Liver (tissue), 8 donors: ENCODE measurements at regions not wholly inside any gene's neighbourhood (a gene's known extent, or its start where the extent isn't known, plus 50 kb on each side); places are given as distances from the start of the nearest gene placed in this dataset.

Experiments used
- DNase-seq: peaks from one replicate; pipeline ENCODE4 v3.0.0-alpha.2; 2017; ENCODE audit warnings: low spot score
- H3K27ac ChIP-seq, 2 donors: one replicate each; pipeline ENCODE4 v1.7.0; 2013; ENCODE audit warnings: inconsistent platforms in 2 of 2, low read length in 2 of 2, control low read depth in 1 of 2, low read depth in 1 of 2, mild to moderate bottlenecking in 1 of 2
- H3K27me3 ChIP-seq, 4 donors: one replicate each; pipeline versions ENCODE4 v1.6.1 to v1.7.0; 2013; ENCODE audit warnings: low read length in 3 of 4, inconsistent platforms in 1 of 4, mild to moderate bottlenecking in 1 of 4, moderate library complexity in 1 of 4; ENCODE audit not compliant: control insufficient read depth in 4 of 4, insufficient read depth in 4 of 4
- H3K36me3 ChIP-seq, 4 donors: one replicate each; pipeline versions ENCODE4 v1.6.1 to v1.7.0; 2013; ENCODE audit warnings: low read length in 3 of 4, mild to moderate bottlenecking in 3 of 4, low read depth in 1 of 4, moderate library complexity in 1 of 4; ENCODE audit not compliant: control insufficient read depth in 4 of 4, insufficient read depth in 3 of 4
- H3K4me1 ChIP-seq, 4 donors: one replicate each; pipeline versions ENCODE4 v1.6.1 to v1.7.0; 2013; ENCODE audit warnings: low read length in 3 of 4, mild to moderate bottlenecking in 3 of 4, moderate library complexity in 1 of 4; ENCODE audit not compliant: control insufficient read depth in 4 of 4, insufficient read depth in 4 of 4
- H3K4me3 ChIP-seq, 3 donors: one replicate each; pipeline versions ENCODE4 v1.6.1 to v1.7.0; 2013; ENCODE audit warnings: low read length in 3 of 3, control low read depth in 1 of 3, low read depth in 1 of 3, mild to moderate bottlenecking in 1 of 3
- H3K9ac ChIP-seq, 2 donors: one replicate each; pipeline ENCODE4 v1.7.0; 2013; ENCODE audit warnings: low read length in 2 of 2, mild to moderate bottlenecking in 2 of 2, moderate library complexity in 2 of 2, control low read depth in 1 of 2, low read depth in 1 of 2
- H3K9me3 ChIP-seq, 4 donors: one replicate each; pipeline versions ENCODE4 v1.6.1 to v1.7.0; 2013; ENCODE audit warnings: low read length in 3 of 4; ENCODE audit not compliant: control insufficient read depth in 4 of 4
- ATF3 ChIP-seq: IDR thresholded peaks from 2 replicates; pipeline ENCODE4 v1.6.1; 2016; ENCODE audit warnings: antibody characterized with exemption
- CTCF ChIP-seq: fragments of 150-350 bp; IDR thresholded peaks from 2 replicates; pipeline ENCODE4 v1.5.1; 2017; ENCODE audit warnings: improper control_type of control experiment, low read depth, low read length; ENCODE audit not compliant: missing input control
- EGR1 ChIP-seq, 2 donors: IDR thresholded peaks; 2 replicates each; pipeline ENCODE4 v1.6.1; 2016 to 2018; ENCODE audit warnings: antibody characterized with exemption in 2 of 2, low read depth in 2 of 2
- GABPA ChIP-seq, 2 donors: IDR thresholded peaks in 1 of 2; conservative IDR thresholded peaks in 1 of 2; 2 replicates each; pipeline ENCODE4 v1.6.1; 2016; ENCODE audit warnings: antibody characterized with exemption in 2 of 2, mild to moderate bottlenecking in 1 of 2, moderate library complexity in 1 of 2
- HNF4A ChIP-seq, 2 donors: conservative IDR thresholded peaks; 2 replicates each; pipeline ENCODE4 v1.6.1; 2016; ENCODE audit warnings: antibody characterized with exemption in 2 of 2, mild to moderate bottlenecking in 2 of 2
- JUND ChIP-seq, 2 donors: IDR thresholded peaks; 2 replicates each; pipeline ENCODE4 v1.6.1; 2016; ENCODE audit warnings: antibody characterized with exemption in 2 of 2
- MAX ChIP-seq: IDR thresholded peaks from 2 replicates; pipeline ENCODE4 v1.6.1; 2016; ENCODE audit warnings: antibody characterized with exemption
- NR2F2 ChIP-seq: IDR thresholded peaks from 2 replicates; pipeline ENCODE4 v1.6.1; 2016; ENCODE audit warnings: antibody characterized with exemption
- RAD21 ChIP-seq, 2 donors: IDR thresholded peaks; 2 replicates each; pipeline ENCODE4 v1.6.1; 2016; ENCODE audit warnings: antibody characterized with exemption in 2 of 2, mild to moderate bottlenecking in 2 of 2
- RXRA ChIP-seq, 2 donors: IDR thresholded peaks; 2 replicates each; pipeline ENCODE4 v1.6.1; 2017 to 2018; ENCODE audit warnings: antibody characterized with exemption in 2 of 2, mild to moderate bottlenecking in 1 of 2
- SP1 ChIP-seq: IDR thresholded peaks from 2 replicates; pipeline ENCODE4 v1.6.1; 2018; ENCODE audit warnings: antibody characterized with exemption, mild to moderate bottlenecking
- TAF1 ChIP-seq: conservative IDR thresholded peaks from 2 replicates; pipeline ENCODE4 v1.6.1; 2016; ENCODE audit warnings: antibody characterized with exemption, mild to moderate bottlenecking
- YY1 ChIP-seq: IDR thresholded peaks from 2 replicates; pipeline ENCODE4 v1.6.1; 2016; ENCODE audit warnings: antibody characterized with exemption, mild to moderate bottlenecking
- ZBTB33 ChIP-seq: IDR thresholded peaks from 2 replicates; pipeline ENCODE4 v1.6.1; 2016; ENCODE audit warnings: antibody characterized with exemption
- WGBS: extraction: QIAGEN DNeasy Blood & Tissue Kit; methylation state at CpG from one replicate; pipeline ENCODE4 v1.1.7; 2013; 5-methylcytosine and 5-hydroxymethylcytosine counted together
- donor health status: healthy.
- donor health status: healthy.
- donor health status: healthy.
- donor health status: healthy.
- donor health status: healthy.

- no peak for TF ChIP-seq ZBTB33
- TF ChIP-seq RXRA (IDR thresholded peaks at IDR 0.05), result no peak
- no peak for TF ChIP-seq GABPA (IDR thresholded peaks at IDR 0.05 in 1 of 2, conservative IDR thresholded peaks at IDR 0.05 in 1 of 2)
- no peak for TF ChIP-seq HNF4A (conservative IDR thresholded peaks at IDR 0.05)
- TF ChIP-seq JUND (IDR thresholded peaks at IDR 0.05), result no peak
- no peak for TF ChIP-seq SP1
- TF ChIP-seq TAF1, result no peak
- TF ChIP-seq MAX, result no peak
Measured at GRCh38 chr12:92290350-92290695, 144.7 kb upstream of the BTG1 start (continued).

- no peak overlapping the region for H3K4me3 ChIP-seq
- H3K4me1 ChIP-seq, result no peaks in the 10 kb centered on the region
- H3K27me3 ChIP-seq, result no peaks in the 10 kb centered on the region
- no peak overlapping the region for H3K9ac ChIP-seq
- no peak overlapping the region for H3K27ac ChIP-seq
- TF ChIP-seq YY1 (no peak), EGR1 (IDR thresholded peaks at IDR 0.05; ENCODE audit: low read depth in 2 of 2) (no peak)
- H3K9me3 ChIP-seq, result no peaks in the 10 kb centered on the region
- H3K36me3 ChIP-seq, result no peaks in the 10 kb centered on the region
- 88% methylated on average over 5 of the region's 5 CpGs for WGBS
- DNase-seq, result no peak
Measured at GRCh38 chr12:92289629-92290349, 144.1 kb upstream of the BTG1 start.

- Histone ChIP-seq H3K27me3 (no peaks in the 10 kb centered on the region), H3K9me3 (no peaks in the 10 kb centered on the region), H3K27ac (no peak overlapping the region), H3K9ac (no peak overlapping the region), H3K4me1 (no peaks in the 10 kb centered on the region), H3K4me3 (no peak overlapping the region), H3K36me3 (no peaks in the 10 kb centered on the region)
- WGBS, result 89% methylated on average over 8 of the region's 8 CpGs
- DNase-seq, result no peak
- no peak for TF ChIP-seq RAD21 (IDR thresholded peaks at IDR 0.05)
- no peak for TF ChIP-seq NR2F2
- TF ChIP-seq GABPA (IDR thresholded peaks at IDR 0.05 in 1 of 2, conservative IDR thresholded peaks at IDR 0.05 in 1 of 2), result no peak
- no peak for TF ChIP-seq YY1
- TF ChIP-seq EGR1 (IDR thresholded peaks at IDR 0.05; ENCODE audit: low read depth in 2 of 2), result no peak
- no peak for TF ChIP-seq TAF1
- no peak for TF ChIP-seq CTCF
- TF ChIP-seq ATF3, result no peak
- TF ChIP-seq RXRA (IDR thresholded peaks at IDR 0.05), result no peak
- TF ChIP-seq JUND (IDR thresholded peaks at IDR 0.05), result no peak
- TF ChIP-seq HNF4A (conservative IDR thresholded peaks at IDR 0.05), result no peak
Measured at GRCh38 chr12:92288561-92288960, 142.9 kb upstream of the BTG1 start.
